Liver (tissue), 3 donors: ENCODE measurements at regions not wholly inside any gene's neighbourhood (a gene's known extent, or its start where the extent isn't known, plus 50 kb on each side); places are given as distances from the start of the nearest gene placed in this dataset.

Experiments used
- HNF4G ChIP-seq: IDR thresholded peaks from 2 replicates; pipeline ENCODE4 v1.6.1; 2016; ENCODE audit warnings: antibody characterized with exemption
- JUND ChIP-seq, 2 donors: IDR thresholded peaks; 2 replicates each; pipeline ENCODE4 v1.6.1; 2016; ENCODE audit warnings: antibody characterized with exemption in 2 of 2
- RAD21 ChIP-seq, 2 donors: IDR thresholded peaks; 2 replicates each; pipeline ENCODE4 v1.6.1; 2016; ENCODE audit warnings: antibody characterized with exemption in 2 of 2, mild to moderate bottlenecking in 2 of 2
- RXRA ChIP-seq, 2 donors: IDR thresholded peaks; 2 replicates each; pipeline ENCODE4 v1.6.1; 2017 to 2018; ENCODE audit warnings: antibody characterized with exemption in 2 of 2, mild to moderate bottlenecking in 1 of 2
- SP1 ChIP-seq: IDR thresholded peaks from 2 replicates; pipeline ENCODE4 v1.6.1; 2018; ENCODE audit warnings: antibody characterized with exemption, mild to moderate bottlenecking
- YY1 ChIP-seq: IDR thresholded peaks from 2 replicates; pipeline ENCODE4 v1.6.1; 2016; ENCODE audit warnings: antibody characterized with exemption, mild to moderate bottlenecking
- TF ChIP-seq, protein P1 (sequence below): fragments of 150-350 bp; IDR thresholded peaks from 2 replicates; pipeline ENCODE4 v1.5.1; 2017; ENCODE audit warnings: improper control_type of control experiment, low read depth, low read length; ENCODE audit not compliant: missing input control
- TF ChIP-seq, protein P2 (sequence below): IDR thresholded peaks from 2 replicates; pipeline ENCODE4 v1.6.1; 2016; ENCODE audit warnings: antibody characterized with exemption, mild to moderate bottlenecking
- TF ChIP-seq, protein P3 (sequence below): IDR thresholded peaks from 2 replicates; pipeline ENCODE4 v1.6.1; 2016; ENCODE audit warnings: antibody characterized with exemption
- donor health status: healthy.
- donor health status: healthy.

DNA sequence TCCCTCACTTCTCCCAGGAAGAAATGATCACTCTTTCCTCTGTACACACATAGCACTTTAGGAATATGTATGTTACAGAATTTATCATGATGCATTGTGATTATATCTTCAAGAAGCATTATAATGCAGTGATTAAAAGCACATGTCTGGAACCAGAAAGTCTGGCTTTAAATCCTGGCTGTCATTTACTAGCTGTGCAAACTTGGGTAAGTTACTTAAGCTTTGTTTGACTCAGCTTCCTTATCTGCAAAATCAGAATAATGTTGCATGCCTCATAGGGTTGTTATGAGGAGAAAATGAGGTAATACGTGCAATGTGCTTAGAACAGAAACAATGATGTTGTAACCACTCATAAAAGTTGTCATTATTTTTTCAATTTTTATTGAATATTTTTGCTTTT, 156.3 kb upstream of the ZKSCAN2 start:
- TF ChIP-seq, protein P1, sequence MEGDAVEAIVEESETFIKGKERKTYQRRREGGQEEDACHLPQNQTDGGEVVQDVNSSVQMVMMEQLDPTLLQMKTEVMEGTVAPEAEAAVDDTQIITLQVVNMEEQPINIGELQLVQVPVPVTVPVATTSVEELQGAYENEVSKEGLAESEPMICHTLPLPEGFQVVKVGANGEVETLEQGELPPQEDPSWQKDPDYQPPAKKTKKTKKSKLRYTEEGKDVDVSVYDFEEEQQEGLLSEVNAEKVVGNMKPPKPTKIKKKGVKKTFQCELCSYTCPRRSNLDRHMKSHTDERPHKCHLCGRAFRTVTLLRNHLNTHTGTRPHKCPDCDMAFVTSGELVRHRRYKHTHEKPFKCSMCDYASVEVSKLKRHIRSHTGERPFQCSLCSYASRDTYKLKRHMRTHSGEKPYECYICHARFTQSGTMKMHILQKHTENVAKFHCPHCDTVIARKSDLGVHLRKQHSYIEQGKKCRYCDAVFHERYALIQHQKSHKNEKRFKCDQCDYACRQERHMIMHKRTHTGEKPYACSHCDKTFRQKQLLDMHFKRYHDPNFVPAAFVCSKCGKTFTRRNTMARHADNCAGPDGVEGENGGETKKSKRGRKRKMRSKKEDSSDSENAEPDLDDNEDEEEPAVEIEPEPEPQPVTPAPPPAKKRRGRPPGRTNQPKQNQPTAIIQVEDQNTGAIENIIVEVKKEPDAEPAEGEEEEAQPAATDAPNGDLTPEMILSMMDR, result no peak
- TF ChIP-seq RXRA (IDR thresholded peaks at IDR 0.05) (no peak), YY1 (no peak), RAD21 (IDR thresholded peaks at IDR 0.05) (no peak), JUND (IDR thresholded peaks at IDR 0.05) (no peak), HNF4G (no peak), SP1 (no peak)
- TF ChIP-seq, protein P2, sequence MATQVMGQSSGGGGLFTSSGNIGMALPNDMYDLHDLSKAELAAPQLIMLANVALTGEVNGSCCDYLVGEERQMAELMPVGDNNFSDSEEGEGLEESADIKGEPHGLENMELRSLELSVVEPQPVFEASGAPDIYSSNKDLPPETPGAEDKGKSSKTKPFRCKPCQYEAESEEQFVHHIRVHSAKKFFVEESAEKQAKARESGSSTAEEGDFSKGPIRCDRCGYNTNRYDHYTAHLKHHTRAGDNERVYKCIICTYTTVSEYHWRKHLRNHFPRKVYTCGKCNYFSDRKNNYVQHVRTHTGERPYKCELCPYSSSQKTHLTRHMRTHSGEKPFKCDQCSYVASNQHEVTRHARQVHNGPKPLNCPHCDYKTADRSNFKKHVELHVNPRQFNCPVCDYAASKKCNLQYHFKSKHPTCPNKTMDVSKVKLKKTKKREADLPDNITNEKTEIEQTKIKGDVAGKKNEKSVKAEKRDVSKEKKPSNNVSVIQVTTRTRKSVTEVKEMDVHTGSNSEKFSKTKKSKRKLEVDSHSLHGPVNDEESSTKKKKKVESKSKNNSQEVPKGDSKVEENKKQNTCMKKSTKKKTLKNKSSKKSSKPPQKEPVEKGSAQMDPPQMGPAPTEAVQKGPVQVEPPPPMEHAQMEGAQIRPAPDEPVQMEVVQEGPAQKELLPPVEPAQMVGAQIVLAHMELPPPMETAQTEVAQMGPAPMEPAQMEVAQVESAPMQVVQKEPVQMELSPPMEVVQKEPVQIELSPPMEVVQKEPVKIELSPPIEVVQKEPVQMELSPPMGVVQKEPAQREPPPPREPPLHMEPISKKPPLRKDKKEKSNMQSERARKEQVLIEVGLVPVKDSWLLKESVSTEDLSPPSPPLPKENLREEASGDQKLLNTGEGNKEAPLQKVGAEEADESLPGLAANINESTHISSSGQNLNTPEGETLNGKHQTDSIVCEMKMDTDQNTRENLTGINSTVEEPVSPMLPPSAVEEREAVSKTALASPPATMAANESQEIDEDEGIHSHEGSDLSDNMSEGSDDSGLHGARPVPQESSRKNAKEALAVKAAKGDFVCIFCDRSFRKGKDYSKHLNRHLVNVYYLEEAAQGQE, result no peak
- TF ChIP-seq, protein P3, sequence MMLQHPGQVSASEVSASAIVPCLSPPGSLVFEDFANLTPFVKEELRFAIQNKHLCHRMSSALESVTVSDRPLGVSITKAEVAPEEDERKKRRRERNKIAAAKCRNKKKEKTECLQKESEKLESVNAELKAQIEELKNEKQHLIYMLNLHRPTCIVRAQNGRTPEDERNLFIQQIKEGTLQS, result no peak
